GM18858 (cell line): ENCODE measurements at regions not wholly inside any gene's neighbourhood (a gene's known extent, or its start where the extent isn't known, plus 50 kb on each side); places are given as distances from the start of the nearest gene placed in this dataset.

ENCODE experiments used
- ATAC-seq: cut with Tn5 transposase; IDR thresholded peaks from one replicate; pipeline ENCODE4 v1.9.1; 2021; ENCODE audit not compliant: unreplicated experiment

- ATAC-seq = no peak
These were observed 256.4 kb downstream of the DLEU7 start for GRCh38 chr13:50587115-50587514.

GRCh38 chr13:50587645-50588373 is 255.7 kb downstream of the DLEU7 start:
- ATAC-seq = no peak

GRCh38 chr13:50588491-50589130 is 254.9 kb downstream of the DLEU7 start:
- no peak for ATAC-seq

GRCh38 chr13:50589139-50589538 is 254.4 kb downstream of the DLEU7 start:
- no peak for ATAC-seq

- no peak for ATAC-seq
These were observed 253.8 kb downstream of the DLEU7 start for GRCh38 chr13:50589651-50590054.

GRCh38 chr13:50592412-50593155 is 250.9 kb downstream of the DLEU7 start:
- no peak for ATAC-seq

- no peak for ATAC-seq
These were observed 250.3 kb downstream of the DLEU7 start for GRCh38 chr13:50593207-50593606.

- ATAC-seq = peak; percentile 74
These were observed 249.0 kb downstream of the DLEU7 start for GRCh38 chr13:50594276-50595051.

GRCh38 chr13:50595196-50595595 is 248.3 kb downstream of the DLEU7 start:
- no peak for ATAC-seq

GRCh38 chr13:50596156-50596555 is 247.3 kb downstream of the DLEU7 start:
- ATAC-seq = no peak

GRCh38 chr13:50596776-50597203 is 246.7 kb downstream of the DLEU7 start:
- no peak for ATAC-seq

GRCh38 chr13:50598338-50598737 is 245.2 kb downstream of the DLEU7 start:
- peak; percentile 29 for ATAC-seq

GRCh38 chr13:50599046-50599445 is 244.4 kb downstream of the DLEU7 start:
- ATAC-seq = no peak

- ATAC-seq = no peak
These were observed 243.6 kb downstream of the DLEU7 start for GRCh38 chr13:50599927-50600326.

GRCh38 chr13:50608370-50608769 is 235.1 kb downstream of the DLEU7 start:
- ATAC-seq = no peak

- no peak for ATAC-seq
These were observed 234.5 kb downstream of the DLEU7 start for GRCh38 chr13:50609011-50609410.

GRCh38 chr13:50610238-50610637 is 233.3 kb downstream of the DLEU7 start:
- no peak for ATAC-seq

- ATAC-seq = no peak
These were observed 232.2 kb downstream of the DLEU7 start for GRCh38 chr13:50611117-50611781.

- no peak for ATAC-seq
These were observed 230.8 kb downstream of the DLEU7 start for GRCh38 chr13:50612717-50613116.

GRCh38 chr13:50613356-50613831 is 230.1 kb downstream of the DLEU7 start:
- no peak for ATAC-seq
